ENCODE measurements at regions not wholly inside any gene's neighbourhood (a gene's known extent, or its start where the extent isn't known, plus 50 kb on each side); places are given as distances from the start of the nearest gene placed in this dataset.

DNA sequence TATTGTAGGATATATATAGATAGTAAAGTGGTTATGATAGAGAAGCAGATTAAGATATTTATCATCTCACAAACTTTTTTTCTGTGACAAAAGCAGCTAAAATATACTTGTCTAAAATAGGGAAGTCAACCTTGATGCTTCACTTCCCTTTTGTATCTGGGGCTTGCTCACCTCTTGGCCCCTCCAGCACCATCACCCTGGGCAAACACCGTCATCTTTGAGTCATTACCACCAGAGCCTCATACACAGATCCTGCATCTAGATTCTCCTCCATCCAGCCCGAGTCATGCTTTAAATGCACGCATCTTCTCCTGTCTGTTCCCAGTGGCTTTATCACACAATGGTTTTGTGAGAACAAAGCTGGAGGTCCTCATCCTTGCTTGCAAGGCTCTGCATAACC, 1062.7 kb upstream of the EEF2KMT start:
- H3K27ac ChIP-seq, result no peak overlapping the region
- H3K4me3 ChIP-seq, result no peak overlapping the region
- no peak for DNase-seq (ENCODE audit: extremely low spot score in 2 of 2)
- H3K9me3 ChIP-seq, result no peaks in the 10 kb centered on the region
- no peaks in the 10 kb centered on the region for H3K27me3 ChIP-seq
- H3K36me3 ChIP-seq, result no peaks in the 10 kb centered on the region
- TF ChIP-seq, protein P1, sequence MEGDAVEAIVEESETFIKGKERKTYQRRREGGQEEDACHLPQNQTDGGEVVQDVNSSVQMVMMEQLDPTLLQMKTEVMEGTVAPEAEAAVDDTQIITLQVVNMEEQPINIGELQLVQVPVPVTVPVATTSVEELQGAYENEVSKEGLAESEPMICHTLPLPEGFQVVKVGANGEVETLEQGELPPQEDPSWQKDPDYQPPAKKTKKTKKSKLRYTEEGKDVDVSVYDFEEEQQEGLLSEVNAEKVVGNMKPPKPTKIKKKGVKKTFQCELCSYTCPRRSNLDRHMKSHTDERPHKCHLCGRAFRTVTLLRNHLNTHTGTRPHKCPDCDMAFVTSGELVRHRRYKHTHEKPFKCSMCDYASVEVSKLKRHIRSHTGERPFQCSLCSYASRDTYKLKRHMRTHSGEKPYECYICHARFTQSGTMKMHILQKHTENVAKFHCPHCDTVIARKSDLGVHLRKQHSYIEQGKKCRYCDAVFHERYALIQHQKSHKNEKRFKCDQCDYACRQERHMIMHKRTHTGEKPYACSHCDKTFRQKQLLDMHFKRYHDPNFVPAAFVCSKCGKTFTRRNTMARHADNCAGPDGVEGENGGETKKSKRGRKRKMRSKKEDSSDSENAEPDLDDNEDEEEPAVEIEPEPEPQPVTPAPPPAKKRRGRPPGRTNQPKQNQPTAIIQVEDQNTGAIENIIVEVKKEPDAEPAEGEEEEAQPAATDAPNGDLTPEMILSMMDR (IDR thresholded peaks at IDR 0.05), result no peak
- TF ChIP-seq POLR2AphosphoS5 (IDR thresholded peaks at IDR 0.05; ENCODE audit: insufficient read depth in 1 of 2, low read depth in 1 of 2) (no peak), POLR2A (IDR thresholded peaks at IDR 0.05) (no peak)
- no peaks in the 10 kb centered on the region for H3K4me1 ChIP-seq
- intact Hi-C loops (cut with DNase I), result no loop called here

DNA sequence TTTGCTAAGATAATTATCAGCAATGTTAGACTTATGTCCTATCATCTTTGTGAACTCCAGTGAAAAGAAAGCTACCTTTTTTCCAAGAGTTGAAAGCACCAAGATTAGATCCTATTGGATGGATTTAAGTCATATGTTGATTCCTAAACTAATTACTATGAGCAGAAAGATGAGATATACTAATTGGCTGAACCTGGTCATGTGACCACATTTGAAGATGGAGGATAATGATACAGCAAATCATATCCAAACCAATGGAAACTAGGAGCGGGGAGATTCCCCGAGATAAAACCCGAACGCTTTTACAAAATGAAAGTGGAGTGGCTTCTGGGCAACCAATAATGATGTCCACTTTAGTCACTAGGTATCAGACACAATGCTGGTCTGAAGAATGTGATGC, 1060.2 kb upstream of the EEF2KMT start:
- Histone ChIP-seq H3K4me1 (no peaks in the 10 kb centered on the region), H3K27ac (no peak overlapping the region), H3K9me3 (no peaks in the 10 kb centered on the region), H3K27me3 (no peaks in the 10 kb centered on the region), H3K4me3 (no peak overlapping the region), H3K36me3 (no peaks in the 10 kb centered on the region)
- TF ChIP-seq POLR2AphosphoS5 (IDR thresholded peaks at IDR 0.05; ENCODE audit: insufficient read depth in 1 of 2, low read depth in 1 of 2), result no peak
- no peak for TF ChIP-seq POLR2A (IDR thresholded peaks at IDR 0.05)
- TF ChIP-seq, protein P1 (IDR thresholded peaks at IDR 0.05), result no peak
- DNase-seq (ENCODE audit: extremely low spot score in 2 of 2), result peak in 1 of 2 donors; percentile 27
- intact Hi-C loops (cut with DNase I), result no loop called here

DNA sequence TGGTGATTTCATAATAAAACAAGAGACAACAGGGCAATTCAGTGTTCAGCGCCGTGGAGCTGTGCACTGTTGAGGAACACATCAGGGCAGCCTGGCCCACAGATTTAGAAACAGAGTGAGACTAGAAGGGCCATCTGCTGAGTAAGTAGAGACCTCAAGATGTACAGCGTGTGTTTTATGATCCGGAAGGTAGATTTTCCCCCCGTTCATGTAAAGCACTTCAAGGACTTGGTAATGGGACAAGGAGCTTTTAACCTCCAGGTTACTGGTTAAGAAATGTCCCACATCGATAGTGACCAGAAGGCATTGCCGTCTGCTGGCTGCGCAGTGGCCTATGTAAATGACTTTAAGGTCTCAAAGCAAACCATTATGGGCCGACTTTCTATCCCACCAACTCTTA, 1057.7 kb upstream of the EEF2KMT start:
- DNase-seq (ENCODE audit: extremely low spot score in 2 of 2), result peak in 1 of 2 donors; percentile 56
- Histone ChIP-seq H3K4me1 (no peaks in the 10 kb centered on the region), H3K27ac (no peak overlapping the region), H3K4me3 (no peak overlapping the region), H3K27me3 (no peaks in the 10 kb centered on the region), H3K9me3 (no peaks in the 10 kb centered on the region), H3K36me3 (no peaks in the 10 kb centered on the region)
- TF ChIP-seq POLR2AphosphoS5 (IDR thresholded peaks at IDR 0.05; ENCODE audit: insufficient read depth in 1 of 2, low read depth in 1 of 2) (no peak), POLR2A (IDR thresholded peaks at IDR 0.05) (no peak)
- TF ChIP-seq, protein P1 (IDR thresholded peaks at IDR 0.05), result no peak
- intact Hi-C loops (cut with DNase I), result no loop called here

DNA sequence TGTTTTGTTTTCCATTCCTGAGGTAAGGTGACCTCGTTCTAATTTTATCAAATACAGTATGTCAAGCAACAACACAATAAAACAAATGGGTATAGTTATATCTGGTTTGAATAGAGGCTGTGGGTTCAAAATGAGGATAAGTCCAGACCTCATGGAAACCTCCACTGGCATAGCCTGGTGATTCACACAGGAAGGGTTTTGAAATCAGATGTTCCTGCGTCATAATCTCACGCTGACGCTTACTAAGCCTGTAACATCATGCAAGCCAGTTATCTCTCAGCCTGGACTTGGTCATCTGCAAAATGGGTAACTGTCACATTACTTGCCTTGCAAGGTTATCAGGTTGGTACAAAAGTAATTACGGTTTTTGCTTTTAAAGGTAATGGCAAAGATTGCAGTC, 1056.3 kb upstream of the EEF2KMT start:
- Histone ChIP-seq H3K27me3 (no peaks in the 10 kb centered on the region), H3K36me3 (no peaks in the 10 kb centered on the region), H3K9me3 (no peaks in the 10 kb centered on the region), H3K27ac (no peak overlapping the region), H3K4me3 (no peak overlapping the region), H3K4me1 (no peaks in the 10 kb centered on the region)
- DNase-seq (ENCODE audit: extremely low spot score in 2 of 2), result no peak
- TF ChIP-seq POLR2AphosphoS5 (IDR thresholded peaks at IDR 0.05; ENCODE audit: insufficient read depth in 1 of 2, low read depth in 1 of 2) (no peak), POLR2A (IDR thresholded peaks at IDR 0.05) (no peak)
- TF ChIP-seq, protein P1 (IDR thresholded peaks at IDR 0.05), result no peak
- intact Hi-C loops (cut with DNase I), result no loop called here

DNA sequence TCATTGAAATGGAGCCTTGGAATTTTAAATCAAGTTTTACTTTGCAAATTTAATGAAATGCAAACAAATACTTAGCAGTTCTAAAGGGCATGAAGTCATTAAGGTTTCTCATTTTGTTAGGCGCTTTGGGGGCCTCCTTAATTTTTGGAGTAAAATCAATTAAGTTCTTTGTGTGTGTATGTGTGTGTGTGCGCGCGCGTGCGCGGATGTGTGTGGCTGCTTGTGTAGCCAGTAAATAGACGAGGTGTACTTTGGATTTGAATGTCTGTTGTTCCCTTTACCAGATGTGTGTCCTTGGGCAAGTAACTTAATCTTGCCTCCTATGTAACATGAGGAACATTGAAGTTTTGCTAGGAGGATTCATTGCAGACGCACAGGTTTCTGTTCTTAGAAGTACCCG, 1051.4 kb upstream of the EEF2KMT start:
- intact Hi-C loops (cut with DNase I), result no loop called here
- H3K27me3 ChIP-seq, result no peaks in the 10 kb centered on the region
- H3K4me3 ChIP-seq, result no peak overlapping the region
- no peaks in the 10 kb centered on the region for H3K36me3 ChIP-seq
- H3K9me3 ChIP-seq, result no peaks in the 10 kb centered on the region
- no peaks in the 10 kb centered on the region for H3K4me1 ChIP-seq
- no peak overlapping the region for H3K27ac ChIP-seq
- no peak for DNase-seq (ENCODE audit: extremely low spot score in 2 of 2)
- no peak for TF ChIP-seq POLR2AphosphoS5 (IDR thresholded peaks at IDR 0.05; ENCODE audit: insufficient read depth in 1 of 2, low read depth in 1 of 2)
- TF ChIP-seq, protein P1 (IDR thresholded peaks at IDR 0.05), result no peak
- TF ChIP-seq POLR2A (IDR thresholded peaks at IDR 0.05), result no peak

Data from vagina (tissue), 2 donors.